HUES6 (cell line): ENCODE measurements at regions not wholly inside any gene's neighbourhood (a gene's known extent, or its start where the extent isn't known, plus 50 kb on each side); places are given as distances from the start of the nearest gene placed in this dataset.
A peak's percentile ranks its signal among the peaks of the same experiment; 100 is the strongest.
"Not testable (repeated sequence)": the region's sequence is repeated elsewhere in the genome, so short reads cannot be mapped to it uniquely, and the experiment has no call there.

Source experiments
- H3K27ac ChIP-seq: 2 replicates; pipeline ENCODE4 v1.7.0; 2013; ENCODE audit warnings: low read depth, mild to moderate bottlenecking, low read length, inconsistent platforms
- H3K27me3 ChIP-seq: 2 replicates; pipeline ENCODE4 v1.6.1; 2013; ENCODE audit warnings: low read length; ENCODE audit not compliant: control insufficient read depth, insufficient read depth
- H3K36me3 ChIP-seq: 2 replicates; pipeline ENCODE4 v1.6.1; 2013; ENCODE audit warnings: low read length; ENCODE audit not compliant: control insufficient read depth, insufficient read depth
- H3K4me1 ChIP-seq: 2 replicates; pipeline ENCODE4 v1.6.1; 2013; ENCODE audit warnings: low read length; ENCODE audit not compliant: control insufficient read depth, insufficient read depth
- H3K4me3 ChIP-seq: 2 replicates; pipeline ENCODE4 v1.5.1; 2013; ENCODE audit warnings: low read depth, low read length
- H3K9ac ChIP-seq: one replicate; pipeline ENCODE4 v1.6.1; 2013; ENCODE audit warnings: mild to moderate bottlenecking, low read length
- H3K9me3 ChIP-seq: 2 replicates; pipeline ENCODE4 v1.6.1; 2013; ENCODE audit warnings: low read depth, low read length; ENCODE audit not compliant: control insufficient read depth, insufficient read depth

- Histone ChIP-seq H3K4me1 (peaks cover 12% of the 10 kb centered on the region), H3K9me3 (0 out of 2 replicates have a peak, but pooled peaks cover 2% of the 10 kb centered on the region), H3K27me3 (no peaks in the 10 kb centered on the region), H3K4me3 (no peak overlapping the region), H3K9ac (no peak overlapping the region), H3K36me3 (no peaks in the 10 kb centered on the region), H3K27ac (no peak overlapping the region)
Measured at GRCh38 chr13:61095885-61096284, 319.8 kb downstream of the PCDH20 start.

GRCh38 chr13:61094865-61095264 is 320.8 kb downstream of the PCDH20 start:
- Histone ChIP-seq H3K4me1 (peaks cover 12% of the 10 kb centered on the region), H3K27me3 (no peaks in the 10 kb centered on the region), H3K9ac (no peak overlapping the region), H3K9me3 (0 out of 2 replicates have a peak, but pooled peaks cover 2% of the 10 kb centered on the region), H3K36me3 (no peaks in the 10 kb centered on the region), H3K4me3 (no peak overlapping the region), H3K27ac (0 out of 2 replicates have a peak overlapping the region, but pooled peaks have one; percentile 23)

GRCh38 chr13:61089894-61090293 is 325.8 kb downstream of the PCDH20 start:
- not testable (repeated sequence) for H3K27me3 ChIP-seq, H3K27ac ChIP-seq, H3K4me3 ChIP-seq, H3K36me3 ChIP-seq, H3K9ac ChIP-seq, H3K9me3 ChIP-seq
- H3K4me1 ChIP-seq = peaks cover 26% of the 10 kb centered on the region

GRCh38 chr13:61086087-61086486 is 329.6 kb downstream of the PCDH20 start:
- H3K27me3 ChIP-seq = no peaks in the 10 kb centered on the region
- H3K36me3 ChIP-seq = no peaks in the 10 kb centered on the region
- H3K9me3 ChIP-seq = peaks cover 9% of the 10 kb centered on the region; the same call in 1 of the 2 replicates
- H3K27ac ChIP-seq = 0 out of 2 replicates have a peak overlapping the region, but pooled peaks have one; percentile 71
- H3K4me3 ChIP-seq = no peak overlapping the region
- peaks cover 18% of the 10 kb centered on the region for H3K4me1 ChIP-seq
- no peak overlapping the region for H3K9ac ChIP-seq

- Histone ChIP-seq H3K9ac (no peak overlapping the region), H3K4me3 (no peak overlapping the region), H3K4me1 (peaks cover 18% of the 10 kb centered on the region), H3K9me3 (peaks cover 9% of the 10 kb centered on the region; the same call in 1 of the 2 replicates), H3K36me3 (no peaks in the 10 kb centered on the region), H3K27ac (peak overlapping the region; percentile 71; the same call in 1 of the 2 replicates), H3K27me3 (no peaks in the 10 kb centered on the region)
Measured at GRCh38 chr13:61084988-61085387, 330.7 kb downstream of the PCDH20 start.

GRCh38 chr13:61078976-61079770 is 336.5 kb downstream of the PCDH20 start:
- H3K4me3 ChIP-seq = no peak overlapping the region
- H3K9me3 ChIP-seq = peaks cover 4% of the 10 kb centered on the region; the same call in 1 of the 2 replicates
- H3K36me3 ChIP-seq = no peaks in the 10 kb centered on the region
- no peak overlapping the region for H3K27ac ChIP-seq
- H3K9ac ChIP-seq = no peak overlapping the region
- no peaks in the 10 kb centered on the region for H3K27me3 ChIP-seq
- H3K4me1 ChIP-seq = peaks cover 7% of the 10 kb centered on the region

- Histone ChIP-seq H3K27me3 (no peaks in the 10 kb centered on the region), H3K4me3 (no peak overlapping the region), H3K36me3 (no peaks in the 10 kb centered on the region), H3K9me3 (no peaks in the 10 kb centered on the region), H3K4me1 (no peaks in the 10 kb centered on the region; the same call in 1 of the 2 replicates), H3K27ac (no peak overlapping the region), H3K9ac (no peak overlapping the region)
Measured at GRCh38 chr13:61052175-61052574, 363.5 kb downstream of the PCDH20 start.

- Histone ChIP-seq H3K9ac (no peak overlapping the region), H3K27ac (no peak overlapping the region), H3K9me3 (no peaks in the 10 kb centered on the region), H3K4me3 (no peak overlapping the region), H3K27me3 (no peaks in the 10 kb centered on the region), H3K36me3 (no peaks in the 10 kb centered on the region), H3K4me1 (no peaks in the 10 kb centered on the region; the same call in none of the 2 replicates)
Measured at GRCh38 chr13:61045251-61045650, 370.4 kb downstream of the PCDH20 start.

GRCh38 chr13:61040181-61040580 is 375.5 kb downstream of the PCDH20 start:
- Histone ChIP-seq H3K9ac (no peak overlapping the region), H3K9me3 (no peaks in the 10 kb centered on the region), H3K27me3 (no peaks in the 10 kb centered on the region), H3K27ac (no peak overlapping the region), H3K4me1 (no peaks in the 10 kb centered on the region; the same call in 1 of the 2 replicates), H3K36me3 (no peaks in the 10 kb centered on the region), H3K4me3 (no peak overlapping the region)

- no peak overlapping the region for H3K27ac ChIP-seq
- no peaks in the 10 kb centered on the region for H3K9me3 ChIP-seq
- H3K4me3 ChIP-seq = no peak overlapping the region
Measured at GRCh38 chr13:61039302-61039701, 376.3 kb downstream of the PCDH20 start.

GRCh38 chr13:61036715-61037114 is 378.9 kb downstream of the PCDH20 start:
- H3K4me3 ChIP-seq = no peak overlapping the region
- H3K9me3 ChIP-seq = no peaks in the 10 kb centered on the region
- H3K27ac ChIP-seq = no peak overlapping the region
- no peaks in the 10 kb centered on the region for H3K36me3 ChIP-seq
- no peak overlapping the region for H3K9ac ChIP-seq
- no peaks in the 10 kb centered on the region for H3K27me3 ChIP-seq
- no peaks in the 10 kb centered on the region for H3K4me1 ChIP-seq

More at GRCh38 chr13:61039302-61039701, 376.3 kb downstream of the PCDH20 start:
- no peak overlapping the region for H3K9ac ChIP-seq
- no peaks in the 10 kb centered on the region for H3K36me3 ChIP-seq
- no peaks in the 10 kb centered on the region; the same call in 1 of the 2 replicates for H3K4me1 ChIP-seq
- H3K27me3 ChIP-seq = no peaks in the 10 kb centered on the region
